ENCODE measurements at regions not wholly inside any gene's neighbourhood (a gene's known extent, or its start where the extent isn't known, plus 50 kb on each side); places are given as distances from the start of the nearest gene placed in this dataset.
A peak's percentile ranks its signal among the peaks of the same experiment; 100 is the strongest.

- TF ChIP-seq CTCF (IDR thresholded peaks at IDR 0.05; ENCODE audit: control extremely low read depth, extremely low read depth) = no peak
- Histone ChIP-seq H3K9ac (ENCODE audit: insufficient read depth in 1 of 2, low read length in 2 of 2) (no peak overlapping the region), H3K4me1 (ENCODE audit: control insufficient read depth in 5 of 5, insufficient read depth in 5 of 5, low read length in 5 of 5) (peaks cover 0 to 1% (median 0%) of the 10 kb centered on the region in 5 donors), H3K27me3 (ENCODE audit: control insufficient read depth in 3 of 3, insufficient read depth in 3 of 3, low read length in 2 of 3) (no peaks in the 10 kb centered on the region), H3K27ac (ENCODE audit: low read depth in 1 of 2, low read length in 1 of 2) (no peak overlapping the region), H3K4me3 (no peak overlapping the region), H3K9me3 (ENCODE audit: control insufficient read depth in 4 of 4, insufficient read depth in 3 of 4, low read length in 3 of 4) (peaks cover 0 to 2% (median 0%) of the 10 kb centered on the region in 4 donors), H3K36me3 (ENCODE audit: control insufficient read depth in 4 of 4, insufficient read depth in 4 of 4, low read length in 4 of 4) (no peaks in the 10 kb centered on the region)
- DNase-seq (peak in 1 of 3 donors; percentile 2), ATAC-seq (ENCODE audit: insufficient read depth, low FRiP score) (no peak)
- WGBS, 2 donors = 32 to 68% methylated on average over 2 of the region's 2 CpGs
Measured at GRCh38 chrX:150018931-150019361, 80.7 kb upstream of the EOLA2 start.

- H3K36me3 ChIP-seq (ENCODE audit: control insufficient read depth in 4 of 4, insufficient read depth in 4 of 4, low read length in 4 of 4) = no peaks in the 10 kb centered on the region
- DNase-seq (no peak), ATAC-seq (ENCODE audit: insufficient read depth, low FRiP score) (no peak)
- H3K27ac ChIP-seq (ENCODE audit: low read depth in 1 of 2, low read length in 1 of 2) = no peak overlapping the region
- no peak for TF ChIP-seq CTCF (IDR thresholded peaks at IDR 0.05; ENCODE audit: control extremely low read depth, extremely low read depth)
- H3K9me3 ChIP-seq (ENCODE audit: control insufficient read depth in 4 of 4, insufficient read depth in 3 of 4, low read length in 3 of 4) = peaks cover 0 to 2% (median 0%) of the 10 kb centered on the region in 4 donors
- no peaks in the 10 kb centered on the region for H3K27me3 ChIP-seq (ENCODE audit: control insufficient read depth in 3 of 3, insufficient read depth in 3 of 3, low read length in 2 of 3)
- H3K4me1 ChIP-seq (ENCODE audit: control insufficient read depth in 5 of 5, insufficient read depth in 5 of 5, low read length in 5 of 5) = no peaks in the 10 kb centered on the region
- no peak overlapping the region for H3K9ac ChIP-seq (ENCODE audit: insufficient read depth in 1 of 2, low read length in 2 of 2)
- 33 to 41% methylated on average over 1 of the region's 1 CpG for WGBS, 2 donors
- no peak overlapping the region for H3K4me3 ChIP-seq
Measured at GRCh38 chrX:150028692-150029091, 90.4 kb upstream of the EOLA2 start.

GRCh38 chrX:150032742-150033141 is 94.5 kb upstream of the EOLA2 start:
- no peaks in the 10 kb centered on the region for H3K4me1 ChIP-seq (ENCODE audit: control insufficient read depth in 5 of 5, insufficient read depth in 5 of 5, low read length in 5 of 5)
- H3K9ac ChIP-seq (ENCODE audit: insufficient read depth in 1 of 2, low read length in 2 of 2) = no peak overlapping the region
- no peak overlapping the region for H3K4me3 ChIP-seq
- no peaks in the 10 kb centered on the region for H3K36me3 ChIP-seq (ENCODE audit: control insufficient read depth in 4 of 4, insufficient read depth in 4 of 4, low read length in 4 of 4)
- ATAC-seq (ENCODE audit: insufficient read depth, low FRiP score) (no peak), DNase-seq (peak in 2 of 3 donors; percentile 11 to 26)
- H3K27me3 ChIP-seq (ENCODE audit: control insufficient read depth in 3 of 3, insufficient read depth in 3 of 3, low read length in 2 of 3) = no peaks in the 10 kb centered on the region
- no peak overlapping the region for H3K27ac ChIP-seq (ENCODE audit: low read depth in 1 of 2, low read length in 1 of 2)
- 50 to 84% methylated on average over 3 of the region's 3 CpGs for WGBS, 2 donors
- TF ChIP-seq CTCF (IDR thresholded peaks at IDR 0.05; ENCODE audit: control extremely low read depth, extremely low read depth) = no peak
- H3K9me3 ChIP-seq (ENCODE audit: control insufficient read depth in 4 of 4, insufficient read depth in 3 of 4, low read length in 3 of 4) = peaks cover 0 to 2% (median 0%) of the 10 kb centered on the region in 4 donors

- 74 to 100% methylated on average over 2 of the region's 2 CpGs for WGBS, 2 donors
- Histone ChIP-seq H3K27ac (ENCODE audit: low read depth in 1 of 2, low read length in 1 of 2) (no peak overlapping the region), H3K9me3 (ENCODE audit: control insufficient read depth in 4 of 4, insufficient read depth in 3 of 4, low read length in 3 of 4) (peaks cover 0 to 2% (median 0%) of the 10 kb centered on the region in 4 donors), H3K4me3 (no peak overlapping the region), H3K4me1 (ENCODE audit: control insufficient read depth in 5 of 5, insufficient read depth in 5 of 5, low read length in 5 of 5) (peaks cover 0 to 2% (median 0%) of the 10 kb centered on the region in 5 donors), H3K9ac (ENCODE audit: insufficient read depth in 1 of 2, low read length in 2 of 2) (no peak overlapping the region), H3K27me3 (ENCODE audit: control insufficient read depth in 3 of 3, insufficient read depth in 3 of 3, low read length in 2 of 3) (no peaks in the 10 kb centered on the region), H3K36me3 (ENCODE audit: control insufficient read depth in 4 of 4, insufficient read depth in 4 of 4, low read length in 4 of 4) (no peaks in the 10 kb centered on the region)
- ATAC-seq (ENCODE audit: insufficient read depth, low FRiP score) (no peak), DNase-seq (no peak)
- no peak for TF ChIP-seq CTCF (IDR thresholded peaks at IDR 0.05; ENCODE audit: control extremely low read depth, extremely low read depth)
Measured at GRCh38 chrX:150034788-150035187, 96.5 kb upstream of the EOLA2 start.
